MM.1S (cell line): ENCODE measurements at regions not wholly inside any gene's neighbourhood (a gene's known extent, or its start where the extent isn't known, plus 50 kb on each side); places are given as distances from the start of the nearest gene placed in this dataset.

Experiments
- DNase-seq: peaks from one replicate; pipeline ENCODE4 v3.0.0-alpha.2; 2015
- H2AFZ ChIP-seq: fragments of 300-600 bp; sonication (generic); 2 replicates; pipeline ENCODE4 v1.6.0; 2016; ENCODE audit warnings: antibody characterized with exemption, low read length
- H3F3A ChIP-seq: fragments of 300-600 bp; sonication (generic); 2 replicates; pipeline ENCODE4 v1.6.1; 2016; ENCODE audit warnings: mild to moderate bottlenecking, antibody characterized with exemption, low read length, moderate library complexity, mixed read lengths; ENCODE audit not compliant: insufficient read depth
- H3K27ac ChIP-seq: fragments of 300-600 bp; sonication (generic); 2 replicates; pipeline ENCODE4 v1.5.1; 2016; ENCODE audit warnings: mild to moderate bottlenecking, low read length
- H3K27me3 ChIP-seq: fragments of 300-600 bp; sonication (generic); replicated peaks from 2 replicates; pipeline ENCODE4 v1.6.0; 2016; ENCODE audit warnings: low read length; ENCODE audit not compliant: insufficient read depth
- H3K36me3 ChIP-seq: fragments of 300-600 bp; sonication (generic); replicated peaks from 2 replicates; pipeline ENCODE4 v1.6.1; 2016; ENCODE audit warnings: mild to moderate bottlenecking, low read length, mixed read lengths; ENCODE audit not compliant: insufficient read depth
- H3K4me1 ChIP-seq: fragments of 300-600 bp; sonication (generic); 2 replicates; pipeline ENCODE4 v1.6.1; 2016; ENCODE audit warnings: low read length, mixed read lengths
- H3K4me2 ChIP-seq: fragments of 300-600 bp; sonication (generic); 2 replicates; pipeline ENCODE4 v1.6.0; 2016; ENCODE audit warnings: low read depth, low read length
- H3K4me3 ChIP-seq: fragments of 300-600 bp; sonication (generic); 2 replicates; pipeline ENCODE4 v1.5.1; 2016; ENCODE audit warnings: low read length, mixed read lengths
- H3K79me2 ChIP-seq: fragments of 300-600 bp; sonication (generic); 2 replicates; pipeline ENCODE4 v1.6.1; 2016; ENCODE audit warnings: mixed run types, low read length, mixed read lengths
- H3K9ac ChIP-seq: fragments of 300-600 bp; sonication (generic); 2 replicates; pipeline ENCODE4 v1.6.1; 2016; ENCODE audit warnings: low read length, mixed read lengths
- H3K9me2 ChIP-seq: fragments of 300-600 bp; sonication (generic); replicated peaks from 2 replicates; pipeline ENCODE4 v1.6.1; 2016; ENCODE audit warnings: mild to moderate bottlenecking, low read length, mixed read lengths; ENCODE audit not compliant: insufficient read depth
- H3K9me3 ChIP-seq: fragments of 300-600 bp; sonication (generic); replicated peaks from 2 replicates; pipeline ENCODE4 v1.6.1; 2016; ENCODE audit warnings: mild to moderate bottlenecking, low read length, mixed read lengths; ENCODE audit not compliant: insufficient read depth
- H4K20me1 ChIP-seq: fragments of 300-600 bp; sonication (generic); 2 replicates; pipeline ENCODE4 v1.6.1; 2016; ENCODE audit warnings: mild to moderate bottlenecking, low read length, moderate library complexity, mixed read lengths; ENCODE audit not compliant: insufficient read depth
- CTCF ChIP-seq: fragments of 300-600 bp; sonication (generic); IDR thresholded peaks from 2 replicates; pipeline ENCODE4 v1.5.1; 2016; ENCODE audit warnings: antibody characterized with exemption, low read length, mixed read lengths
- EZH2 ChIP-seq: fragments of 300-600 bp; sonication (generic); optimal IDR thresholded peaks from 2 replicates; pipeline ENCODE3; 2017; ENCODE audit warnings: low read depth, mild to moderate bottlenecking, antibody characterized with exemption, low read length, mixed read lengths
- EZH2phosphoT487 ChIP-seq: fragments of 300-600 bp; sonication (generic); IDR thresholded peaks from 2 replicates; pipeline ENCODE4 v1.6.1; 2018; ENCODE audit warnings: antibody characterized with exemption, low read length

- DNase-seq: no peak
- no peak overlapping the region for H3K9ac ChIP-seq
These were observed 68.0 kb upstream of the MAX start for GRCh38 chr14:65170318-65170717.

GRCh38 chr14:65170768-65171507, 68.6 kb upstream of the MAX start:
- Histone ChIP-seq H2AFZ (no peak overlapping the region), H3K9ac (no peak overlapping the region), H3K4me2 (no peak overlapping the region), H4K20me1 (no peaks in the 10 kb centered on the region), H3K27me3 (no peaks in the 10 kb centered on the region), H3F3A (peaks cover 7% of the 10 kb centered on the region), H3K9me3 (no peaks in the 10 kb centered on the region), H3K9me2 (no peaks in the 10 kb centered on the region), H3K4me1 (peaks cover 6% of the 10 kb centered on the region), H3K4me3 (no peak overlapping the region), H3K36me3 (no peaks in the 10 kb centered on the region), H3K79me2 (no peaks in the 10 kb centered on the region), H3K27ac (no peak overlapping the region)
- DNase-seq: no peak
- TF ChIP-seq EZH2 (no peak), EZH2phosphoT487 (no peak), CTCF (no peak)

More at GRCh38 chr14:65170318-65170717, 68.0 kb upstream of the MAX start:
- Histone ChIP-seq H4K20me1 (no peaks in the 10 kb centered on the region), H3K4me3 (no peak overlapping the region), H3K4me2 (no peak overlapping the region), H3K9me2 (no peaks in the 10 kb centered on the region), H3K9me3 (no peaks in the 10 kb centered on the region), H2AFZ (no peak overlapping the region), H3K79me2 (no peaks in the 10 kb centered on the region), H3K36me3 (no peaks in the 10 kb centered on the region), H3K4me1 (peaks cover 6% of the 10 kb centered on the region), H3K27ac (no peak overlapping the region), H3F3A (peaks cover 7% of the 10 kb centered on the region), H3K27me3 (no peaks in the 10 kb centered on the region)
- no peak for TF ChIP-seq EZH2phosphoT487
- no peak for TF ChIP-seq CTCF
- TF ChIP-seq EZH2: no peak

- TF ChIP-seq EZH2phosphoT487 (no peak), EZH2 (no peak), CTCF (no peak)
- peaks cover under 1% of the 10 kb centered on the region; the same call in 1 of the 2 replicates for H3K4me1 ChIP-seq
- no peak overlapping the region for H3K27ac ChIP-seq
- H3K9ac ChIP-seq: no peak overlapping the region
- H2AFZ ChIP-seq: no peak overlapping the region
- no peak for DNase-seq
- no peaks in the 10 kb centered on the region for H3K9me3 ChIP-seq
- H3K4me2 ChIP-seq: no peak overlapping the region
- no peaks in the 10 kb centered on the region for H3K27me3 ChIP-seq
- H3K9me2 ChIP-seq: no peaks in the 10 kb centered on the region
- H3F3A ChIP-seq: peaks cover 3% of the 10 kb centered on the region
- H3K79me2 ChIP-seq: no peaks in the 10 kb centered on the region
- no peaks in the 10 kb centered on the region for H3K36me3 ChIP-seq
- H3K4me3 ChIP-seq: no peak overlapping the region
- H4K20me1 ChIP-seq: no peaks in the 10 kb centered on the region
These were observed 71.8 kb upstream of the MAX start for GRCh38 chr14:65173973-65174693.
